ENCODE measurements at regions not wholly inside any gene's neighbourhood (a gene's known extent, or its start where the extent isn't known, plus 50 kb on each side); places are given as distances from the start of the nearest gene placed in this dataset.

GRCh38 chr3:35544976-35545375 is 94.3 kb upstream of the ARPP21 start:
- no peak for DNase-seq

GRCh38 chr3:35549690-35550089 is 89.6 kb upstream of the ARPP21 start:
- DNase-seq, result no peak

GRCh38 chr3:35562141-35562540 is 77.2 kb upstream of the ARPP21 start:
- no peak for DNase-seq

- no peak for DNase-seq
Measured at GRCh38 chr3:35565048-35565447, 74.3 kb upstream of the ARPP21 start.
